ENCODE measurements at regions not wholly inside any gene's neighbourhood (a gene's known extent, or its start where the extent isn't known, plus 50 kb on each side); places are given as distances from the start of the nearest gene placed in this dataset.

- TF ChIP-seq CTCF (IDR thresholded peaks at IDR 0.05) (no peak), EZH2 (IDR thresholded peaks at IDR 0.05; ENCODE audit: borderline replicate concordance, insufficient read depth, low read depth, low read length, poor library complexity, severe bottlenecking) (no peak)
- 92% methylated on average over 3 of the region's 3 CpGs for WGBS (ENCODE audit: insufficient coverage)
- Histone ChIP-seq H3K9me3 (ENCODE audit: control extremely low read depth in 1 of 3, control insufficient read depth in 2 of 3, insufficient read depth in 1 of 3, low read length in 2 of 3) (no peaks in the 10 kb centered on the region), H3K27me3 (replicated peaks in 1 of 4; ENCODE audit: control extremely low read depth in 1 of 4, control insufficient read depth in 3 of 4, insufficient read depth in 4 of 4, low read length in 3 of 4) (no peaks in the 10 kb centered on the region), H2AFZ (ENCODE audit: insufficient read depth, low read depth, low read length, poor library complexity, severe bottlenecking) (no peak overlapping the region), H3K4me1 (ENCODE audit: control insufficient read depth in 2 of 2, insufficient read depth in 2 of 2, low read length in 2 of 2) (peaks cover 0 to 6% of the 10 kb centered on the region in 2 donors), H3K79me2 (ENCODE audit: control insufficient read depth, insufficient read depth, low read length) (no peaks in the 10 kb centered on the region), H3K9ac (ENCODE audit: low read length) (no peak overlapping the region), H4K20me1 (ENCODE audit: control insufficient read depth, insufficient read depth, low read length, poor library complexity, severe bottlenecking) (no peaks in the 10 kb centered on the region), H3K36me3 (replicated peaks in 1 of 2; ENCODE audit: control extremely low read depth in 1 of 2, control insufficient read depth in 1 of 2, extremely low read depth in 1 of 2, insufficient read depth in 2 of 2, low read length in 1 of 2) (no peaks in the 10 kb centered on the region), H3K4me3 (ENCODE audit: control extremely low read depth in 1 of 5, extremely low read depth in 1 of 5, insufficient read depth in 1 of 5, low read depth in 2 of 5, low read length in 4 of 5) (no peak overlapping the region), H3K4me2 (replicated peaks; ENCODE audit: low read depth, low read length, poor library complexity, severe bottlenecking) (no peak overlapping the region), H3K27ac (ENCODE audit: low read length in 2 of 2) (no peak overlapping the region)
- ChIA-PET POLR2A (no interaction called here), CTCF (no interaction called here)
- no peak overlapping the region for H3K27ac Mint-ChIP-seq
- intact Hi-C loops (cut with micrococcal nuclease) = no loop called here
- ATAC-seq (ENCODE audit: low read depth) (no peak), DNase-seq (no peak)
- H3K4me1 Mint-ChIP-seq = peaks cover 9% of the 10 kb centered on the region
- peaks cover 2% of the 10 kb centered on the region for H3K9me3 Mint-ChIP-seq (ENCODE audit: insufficient read depth)
- no peak overlapping the region for H3K4me3 Mint-ChIP-seq
- H3K27me3 Mint-ChIP-seq = peaks cover 3% of the 10 kb centered on the region
Observed at GRCh38 chr10:4263601-4263921, 478.6 kb upstream of the KLF6 start.

- no peak for ATAC-seq (ENCODE audit: low read depth)
- DNase-seq = no peak
- TF ChIP-seq CTCF (IDR thresholded peaks at IDR 0.05) (no peak), EZH2 (IDR thresholded peaks at IDR 0.05; ENCODE audit: borderline replicate concordance, insufficient read depth, low read depth, low read length, poor library complexity, severe bottlenecking) (no peak)
- no peak overlapping the region for H3K4me3 ChIP-seq (ENCODE audit: control extremely low read depth in 1 of 5, extremely low read depth in 1 of 5, insufficient read depth in 1 of 5, low read depth in 2 of 5, low read length in 4 of 5)
- H3K9ac ChIP-seq (ENCODE audit: low read length) = no peak overlapping the region
- no peak overlapping the region for H3K27ac ChIP-seq (ENCODE audit: low read length in 2 of 2)
- ChIA-PET CTCF (no interaction called here), POLR2A (no interaction called here)
- H4K20me1 ChIP-seq (ENCODE audit: control insufficient read depth, insufficient read depth, low read length, poor library complexity, severe bottlenecking) = no peaks in the 10 kb centered on the region
- no peaks in the 10 kb centered on the region for H3K36me3 ChIP-seq (replicated peaks in 1 of 2; ENCODE audit: control extremely low read depth in 1 of 2, control insufficient read depth in 1 of 2, extremely low read depth in 1 of 2, insufficient read depth in 2 of 2, low read length in 1 of 2)
- Mint-ChIP-seq H3K9me3 (ENCODE audit: insufficient read depth) (peaks cover 2% of the 10 kb centered on the region), H3K4me1 (peaks cover 9% of the 10 kb centered on the region), H3K27me3 (peaks cover 3% of the 10 kb centered on the region), H3K27ac (no peak overlapping the region), H3K4me3 (no peak overlapping the region)
- H3K4me1 ChIP-seq (ENCODE audit: control insufficient read depth in 2 of 2, insufficient read depth in 2 of 2, low read length in 2 of 2) = peaks cover 0 to 4% of the 10 kb centered on the region in 2 donors
- WGBS (ENCODE audit: insufficient coverage) = 92% methylated on average over 2 of the region's 4 CpGs
- H2AFZ ChIP-seq (ENCODE audit: insufficient read depth, low read depth, low read length, poor library complexity, severe bottlenecking) = no peak overlapping the region
- H3K79me2 ChIP-seq (ENCODE audit: control insufficient read depth, insufficient read depth, low read length) = no peaks in the 10 kb centered on the region
- no peaks in the 10 kb centered on the region for H3K9me3 ChIP-seq (ENCODE audit: control extremely low read depth in 1 of 3, control insufficient read depth in 2 of 3, insufficient read depth in 1 of 3, low read length in 2 of 3)
- H3K27me3 ChIP-seq (replicated peaks in 1 of 4; ENCODE audit: control extremely low read depth in 1 of 4, control insufficient read depth in 3 of 4, insufficient read depth in 4 of 4, low read length in 3 of 4) = no peaks in the 10 kb centered on the region
- H3K4me2 ChIP-seq (replicated peaks; ENCODE audit: low read depth, low read length, poor library complexity, severe bottlenecking) = no peak overlapping the region
- intact Hi-C loops (cut with micrococcal nuclease) = no loop called here
Observed at GRCh38 chr10:4262870-4263600, 478.0 kb upstream of the KLF6 start.

All from B cell (primary cell).